Esophagus (tissue), 2 donors: ENCODE measurements at regions not wholly inside any gene's neighbourhood (a gene's known extent, or its start where the extent isn't known, plus 50 kb on each side); places are given as distances from the start of the nearest gene placed in this dataset.

Source experiments
- H3K27ac ChIP-seq, 2 donors: one replicate each; pipeline ENCODE4 v1.5.1; 2013; ENCODE audit warnings: low read depth in 2 of 2, mild to moderate bottlenecking in 2 of 2, inconsistent platforms in 1 of 2, low read length in 1 of 2, moderate library complexity in 1 of 2
- H3K27me3 ChIP-seq, 2 donors: one replicate each; pipeline ENCODE4 v1.6.1; 2013; ENCODE audit warnings: low read length in 2 of 2, control low read depth in 1 of 2, mild to moderate bottlenecking in 1 of 2; ENCODE audit not compliant: insufficient read depth in 2 of 2, control insufficient read depth in 1 of 2
- H3K36me3 ChIP-seq, 2 donors: one replicate each; pipeline ENCODE4 v1.6.1; 2013; ENCODE audit warnings: low read length in 1 of 2; ENCODE audit not compliant: control insufficient read depth in 2 of 2, insufficient read depth in 2 of 2
- H3K4me1 ChIP-seq, 2 donors: one replicate each; pipeline ENCODE4 v1.6.1; 2013; ENCODE audit warnings: low read length in 1 of 2; ENCODE audit not compliant: control insufficient read depth in 2 of 2, insufficient read depth in 2 of 2
- H3K4me3 ChIP-seq, 2 donors: one replicate each; pipeline ENCODE4 v1.5.1; 2013; ENCODE audit warnings: low read length in 2 of 2, mild to moderate bottlenecking in 2 of 2, low read depth in 1 of 2, moderate library complexity in 1 of 2
- H3K9me3 ChIP-seq, 2 donors: one replicate each; pipeline ENCODE4 v1.6.1; 2013; ENCODE audit warnings: mild to moderate bottlenecking in 2 of 2, low read depth in 1 of 2, low read length in 1 of 2, moderate library complexity in 1 of 2; ENCODE audit not compliant: control insufficient read depth in 2 of 2, insufficient read depth in 1 of 2
- WGBS, 2 donors: extraction: QIAGEN DNeasy Blood & Tissue Kit; methylation state at CpG; one replicate each; pipeline ENCODE4 v1.1.7; 2013; 5-methylcytosine and 5-hydroxymethylcytosine counted together
- donor health status: healthy with polysubstance abuse.
- donor health status: Bipolar disorder and iron deficiency.

GRCh38 chr6:22015944-22016343, 280.9 kb downstream of the PRL start:
- Histone ChIP-seq H3K9me3 (no peaks in the 10 kb centered on the region), H3K4me3 (no peak overlapping the region), H3K4me1 (no peaks in the 10 kb centered on the region), H3K27me3 (no peaks in the 10 kb centered on the region), H3K36me3 (no peaks in the 10 kb centered on the region), H3K27ac (no peak overlapping the region)
- WGBS, 2 donors: 93 to 95% methylated on average over 5 of the region's 5 CpGs

GRCh38 chr6:22017272-22017671, 279.6 kb downstream of the PRL start:
- Histone ChIP-seq H3K4me1 (no peaks in the 10 kb centered on the region), H3K27me3 (no peaks in the 10 kb centered on the region), H3K36me3 (no peaks in the 10 kb centered on the region), H3K4me3 (no peak overlapping the region), H3K9me3 (no peaks in the 10 kb centered on the region), H3K27ac (no peak overlapping the region)
- WGBS, 2 donors: 20 to 24% methylated on average over 1 of the region's 1 CpG

- H3K27ac ChIP-seq: no peak overlapping the region
Measured at GRCh38 chr6:22017766-22018165, 279.1 kb downstream of the PRL start.

GRCh38 chr6:22019857-22020256, 277.0 kb downstream of the PRL start:
- Histone ChIP-seq H3K36me3 (no peaks in the 10 kb centered on the region), H3K27ac (no peak overlapping the region), H3K4me3 (no peak overlapping the region), H3K9me3 (no peaks in the 10 kb centered on the region), H3K4me1 (no peaks in the 10 kb centered on the region), H3K27me3 (no peaks in the 10 kb centered on the region)
- 94% methylated on average over 5 of the region's 5 CpGs for WGBS, 2 donors

More at GRCh38 chr6:22017766-22018165, 279.1 kb downstream of the PRL start:
- WGBS, 2 donors: 77% methylated on average over 4 of the region's 4 CpGs
- Histone ChIP-seq H3K4me1 (no peaks in the 10 kb centered on the region), H3K36me3 (no peaks in the 10 kb centered on the region), H3K9me3 (no peaks in the 10 kb centered on the region), H3K27me3 (no peaks in the 10 kb centered on the region), H3K4me3 (no peak overlapping the region)

GRCh38 chr6:22020299-22021003, 276.4 kb downstream of the PRL start:
- H3K4me1 ChIP-seq: no peaks in the 10 kb centered on the region
- no peaks in the 10 kb centered on the region for H3K27me3 ChIP-seq
- no peak overlapping the region for H3K27ac ChIP-seq
- H3K9me3 ChIP-seq: no peaks in the 10 kb centered on the region
- 68 to 71% methylated on average over 5 of the region's 5 CpGs for WGBS, 2 donors
- no peak overlapping the region for H3K4me3 ChIP-seq
- no peaks in the 10 kb centered on the region for H3K36me3 ChIP-seq

- Histone ChIP-seq H3K27me3 (no peaks in the 10 kb centered on the region), H3K4me1 (no peaks in the 10 kb centered on the region), H3K9me3 (no peaks in the 10 kb centered on the region), H3K36me3 (no peaks in the 10 kb centered on the region), H3K4me3 (no peak overlapping the region), H3K27ac (no peak overlapping the region)
- 72 to 86% methylated on average over 1 of the region's 1 CpG for WGBS, 2 donors
Measured at GRCh38 chr6:22021966-22022365, 274.9 kb downstream of the PRL start.

- WGBS, 2 donors: 74 to 85% methylated on average over 5 of the region's 5 CpGs
- no peaks in the 10 kb centered on the region for H3K27me3 ChIP-seq
- no peak overlapping the region for H3K4me3 ChIP-seq
- H3K4me1 ChIP-seq: no peaks in the 10 kb centered on the region
- no peak overlapping the region for H3K27ac ChIP-seq
- no peaks in the 10 kb centered on the region for H3K36me3 ChIP-seq
- no peaks in the 10 kb centered on the region for H3K9me3 ChIP-seq
Measured at GRCh38 chr6:22023937-22024336, 272.9 kb downstream of the PRL start.

- Histone ChIP-seq H3K27ac (peak overlapping the region in 1 of 2 donors; percentile 60), H3K36me3 (no peaks in the 10 kb centered on the region), H3K4me1 (no peaks in the 10 kb centered on the region), H3K4me3 (no peak overlapping the region), H3K27me3 (no peaks in the 10 kb centered on the region), H3K9me3 (no peaks in the 10 kb centered on the region)
- 79 to 90% methylated on average over 4 of the region's 4 CpGs for WGBS, 2 donors
Measured at GRCh38 chr6:22024973-22025467, 271.8 kb downstream of the PRL start.

- peak overlapping the region; percentile 14 to 60 for H3K27ac ChIP-seq
- WGBS, 2 donors: 37 to 53% methylated on average over 9 of the region's 9 CpGs
Measured at GRCh38 chr6:22025468-22026163, 271.2 kb downstream of the PRL start.

More at GRCh38 chr6:22025468-22026163, 271.2 kb downstream of the PRL start:
- no peaks in the 10 kb centered on the region for H3K9me3 ChIP-seq
- H3K4me3 ChIP-seq: no peak overlapping the region
- H3K36me3 ChIP-seq: no peaks in the 10 kb centered on the region
- H3K4me1 ChIP-seq: no peaks in the 10 kb centered on the region
- no peaks in the 10 kb centered on the region for H3K27me3 ChIP-seq
